Ammon's horn (tissue), 1 donor: ENCODE measurements at regions not wholly inside any gene's neighbourhood (a gene's known extent, or its start where the extent isn't known, plus 50 kb on each side); places are given as distances from the start of the nearest gene placed in this dataset.
"Not testable (repeated sequence)": the region's sequence is repeated elsewhere in the genome, so short reads cannot be mapped to it uniquely, and the experiment has no call there.

Source experiments
- DNase-seq: peaks from one replicate; pipeline ENCODE4 v3.0.0-alpha.2; 2016; ENCODE audit warnings: low spot score

DNA sequence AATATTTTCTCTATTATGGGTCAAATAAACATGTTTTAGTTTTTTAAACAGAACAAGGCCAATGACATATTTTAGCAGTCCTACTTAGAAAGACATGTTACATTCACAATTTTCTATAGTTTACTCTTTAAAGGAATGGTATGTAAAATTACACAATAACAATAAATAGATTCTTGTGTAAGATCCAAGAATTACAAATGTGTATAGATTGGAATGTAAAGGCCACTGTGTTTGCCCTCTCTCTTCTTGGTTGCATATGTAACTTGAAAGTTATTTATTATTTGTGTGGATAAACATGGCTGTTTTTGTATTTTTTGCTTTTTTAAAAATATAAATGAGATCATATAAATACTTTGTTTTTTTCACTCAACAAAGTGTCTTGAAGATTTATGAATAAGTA, 979.3 kb upstream of the CELF2 start:
- no peak for DNase-seq

DNA sequence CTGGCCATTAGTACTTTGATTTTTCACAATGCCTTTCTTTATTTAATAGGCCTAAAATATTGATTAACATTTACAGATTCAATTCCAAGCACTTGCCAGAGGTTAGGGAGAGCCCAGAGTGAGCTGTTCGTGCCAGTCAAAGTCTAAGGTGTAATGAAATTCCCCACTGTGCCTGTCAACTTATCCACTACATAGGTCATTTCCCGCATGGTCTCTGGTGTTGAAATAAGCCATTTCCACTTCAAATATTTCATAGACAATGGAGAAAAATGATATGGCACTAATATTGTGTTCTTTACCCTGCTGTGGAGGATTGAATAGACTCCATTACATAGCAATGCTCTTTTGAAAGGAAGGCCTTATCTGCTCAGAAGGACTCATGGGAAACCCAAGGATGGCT, 978.1 kb upstream of the CELF2 start:
- DNase-seq, result no peak

DNA sequence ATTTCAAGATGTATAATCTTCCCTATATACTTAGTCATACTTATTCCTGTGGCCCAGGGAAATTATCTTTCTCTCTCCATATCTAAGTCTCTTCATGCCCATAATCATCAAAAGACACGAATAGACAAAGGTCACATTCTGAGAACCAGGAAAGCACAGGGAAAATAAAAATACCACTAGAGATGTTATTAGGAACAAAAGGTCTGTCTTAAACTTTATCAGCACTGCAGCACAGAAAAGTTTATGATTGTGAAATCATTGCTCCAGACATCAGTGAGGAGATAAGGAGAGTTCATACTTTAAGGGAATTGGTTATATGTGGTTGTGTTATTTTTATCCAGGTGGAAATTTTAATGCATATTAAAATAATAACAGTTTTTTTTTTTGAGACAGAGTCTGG, 974.6 kb upstream of the CELF2 start:
- DNase-seq, result no peak

GRCh38 chr10:10044922-10045764, 972.5 kb upstream of the CELF2 start:
- DNase-seq, result no peak

DNA sequence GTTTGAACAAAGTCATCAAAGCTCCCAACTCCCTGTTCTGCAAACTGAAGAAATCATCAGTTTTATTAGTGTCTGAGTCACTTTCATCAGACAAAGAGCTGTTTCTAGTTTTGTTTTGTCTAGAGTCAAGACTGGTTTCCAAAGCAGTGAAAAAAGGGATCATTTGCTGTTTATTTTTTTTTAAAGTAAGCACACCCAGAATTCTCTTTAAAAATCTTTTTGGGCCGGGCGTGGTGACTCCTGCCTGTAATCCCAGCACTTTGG, 972.0 kb upstream of the CELF2 start:
- DNase-seq, result no peak

- DNase-seq, result no peak
Measured at GRCh38 chr10:10047426-10047825, 970.2 kb upstream of the CELF2 start.

DNA sequence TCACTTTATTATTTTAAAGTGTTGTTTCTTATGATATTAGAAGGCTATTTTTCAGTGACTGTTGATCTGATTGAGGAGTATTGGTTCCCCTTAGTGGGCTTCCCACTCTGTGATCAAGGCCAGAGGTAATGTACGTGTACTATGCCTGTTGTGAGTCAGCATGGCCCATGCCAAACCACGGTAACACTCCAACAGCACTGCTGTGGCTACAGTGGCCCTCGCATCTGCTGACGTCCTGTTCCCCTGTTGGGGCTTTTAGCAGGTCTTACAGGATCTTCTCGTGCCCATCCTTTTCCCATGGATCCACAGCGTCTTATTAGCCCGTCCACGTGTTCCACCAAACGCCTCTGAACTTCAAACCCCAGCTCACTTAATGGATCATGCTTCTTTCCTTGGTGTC, 964.6 kb upstream of the CELF2 start:
- no peak for DNase-seq

- no peak for DNase-seq
Measured at GRCh38 chr10:10054466-10054865, 963.2 kb upstream of the CELF2 start.

DNA sequence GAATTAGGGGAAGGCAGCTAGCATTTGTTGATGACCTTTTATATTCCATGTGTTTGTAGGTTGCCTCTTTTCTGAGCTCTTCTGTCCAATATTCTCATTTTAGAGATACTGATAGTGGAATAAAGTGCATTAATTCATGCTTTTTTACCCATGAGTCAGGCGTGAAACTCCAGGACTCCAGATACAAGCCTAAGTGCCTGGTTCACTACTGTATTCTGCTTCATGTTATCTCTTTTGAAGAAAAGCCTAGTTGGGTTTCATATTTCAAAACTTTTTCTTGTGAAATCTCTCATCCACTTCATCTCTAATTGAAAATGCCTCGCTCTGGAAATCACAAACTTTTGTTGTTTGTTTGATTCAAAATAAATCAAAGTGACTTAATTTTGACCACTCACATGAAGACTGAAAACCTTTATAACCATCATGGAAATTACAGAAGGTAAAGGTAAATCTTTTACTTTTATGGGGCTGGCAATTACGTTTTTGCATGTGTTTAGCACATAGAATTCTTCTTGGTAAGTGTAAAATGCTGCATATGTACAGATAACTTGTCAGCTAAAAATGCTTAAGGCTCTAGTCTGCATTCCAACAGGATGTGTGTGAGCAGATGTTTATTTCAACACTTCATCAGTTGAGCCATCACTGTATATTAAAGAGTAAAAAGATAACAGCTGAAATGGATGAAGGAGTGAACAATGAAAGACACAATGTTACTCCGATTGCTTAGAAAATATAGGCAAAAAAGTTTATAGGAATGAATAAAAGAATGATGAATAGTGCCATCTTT, 961.8 kb upstream of the CELF2 start:
- DNase-seq, result no peak

GRCh38 chr10:10056961-10057360, 960.7 kb upstream of the CELF2 start:
- no peak for DNase-seq

DNA sequence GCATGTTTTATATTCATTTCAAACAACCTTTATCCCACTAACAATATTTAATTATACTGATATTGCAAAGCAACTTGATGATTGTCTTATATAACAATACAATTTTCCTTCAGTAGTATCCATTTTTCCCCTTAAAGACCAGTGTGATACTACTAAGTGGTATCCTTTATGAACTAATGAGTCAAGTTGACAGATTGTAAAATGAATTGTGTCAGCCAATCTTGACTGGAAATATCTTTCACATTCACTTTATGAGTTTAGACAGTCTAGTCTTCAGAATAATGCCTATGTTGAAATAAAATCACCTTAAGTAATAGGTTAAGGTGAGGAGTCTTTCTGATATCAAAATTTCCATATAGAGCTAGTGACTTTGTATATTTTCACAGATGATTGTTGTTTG, 950.0 kb upstream of the CELF2 start:
- DNase-seq, result no peak

GRCh38 chr10:10074847-10075246, 942.8 kb upstream of the CELF2 start:
- not testable (repeated sequence) for DNase-seq

- no peak for DNase-seq
Measured at GRCh38 chr10:10078446-10078845, 939.2 kb upstream of the CELF2 start.

- DNase-seq, result no peak
Measured at GRCh38 chr10:10092581-10092980, 925.1 kb upstream of the CELF2 start.

- no peak for DNase-seq
Measured at GRCh38 chr10:10093021-10093420, 924.7 kb upstream of the CELF2 start.

DNA sequence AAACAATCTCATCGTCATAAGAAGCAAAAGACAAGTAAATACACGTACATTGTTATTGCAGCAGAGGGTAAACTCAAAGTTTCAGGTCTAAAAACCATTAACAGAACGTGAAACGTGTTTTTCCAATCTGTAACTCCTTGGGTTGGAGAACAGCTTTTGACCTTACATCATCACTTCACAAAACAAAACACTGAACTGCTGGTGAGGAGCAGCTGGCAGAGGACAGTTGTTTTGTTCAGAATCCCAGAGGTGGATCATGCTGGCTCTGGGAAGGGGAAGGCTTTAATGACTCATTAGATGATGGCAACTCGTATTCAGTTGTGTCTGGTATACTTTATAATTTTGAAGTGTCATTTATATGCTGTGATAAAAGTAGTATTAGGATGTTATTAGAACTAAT, 923.0 kb upstream of the CELF2 start:
- DNase-seq, result no peak

GRCh38 chr10:10096296-10096695, 921.4 kb upstream of the CELF2 start:
- DNase-seq, result no peak

DNA sequence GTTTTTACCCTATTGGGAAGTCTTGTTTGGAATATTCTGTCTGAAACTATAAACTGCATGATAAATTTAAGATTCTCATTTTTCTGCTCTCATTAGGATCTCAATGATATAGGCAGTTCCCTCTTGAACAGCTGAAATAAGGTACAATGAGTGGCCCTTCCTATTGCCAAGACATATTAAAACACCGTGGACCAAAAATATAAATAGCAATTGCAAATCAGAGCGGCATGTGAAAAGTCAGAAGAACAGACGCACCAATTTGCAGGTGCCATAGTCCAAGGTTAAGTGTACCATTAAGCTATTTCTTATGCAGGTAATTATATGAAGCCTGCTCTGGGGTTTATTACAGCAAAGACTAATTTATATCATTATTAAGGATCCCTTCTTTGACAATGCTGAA, 920.8 kb upstream of the CELF2 start:
- no peak for DNase-seq

GRCh38 chr10:10101106-10101505, 916.6 kb upstream of the CELF2 start:
- DNase-seq, result no peak

DNA sequence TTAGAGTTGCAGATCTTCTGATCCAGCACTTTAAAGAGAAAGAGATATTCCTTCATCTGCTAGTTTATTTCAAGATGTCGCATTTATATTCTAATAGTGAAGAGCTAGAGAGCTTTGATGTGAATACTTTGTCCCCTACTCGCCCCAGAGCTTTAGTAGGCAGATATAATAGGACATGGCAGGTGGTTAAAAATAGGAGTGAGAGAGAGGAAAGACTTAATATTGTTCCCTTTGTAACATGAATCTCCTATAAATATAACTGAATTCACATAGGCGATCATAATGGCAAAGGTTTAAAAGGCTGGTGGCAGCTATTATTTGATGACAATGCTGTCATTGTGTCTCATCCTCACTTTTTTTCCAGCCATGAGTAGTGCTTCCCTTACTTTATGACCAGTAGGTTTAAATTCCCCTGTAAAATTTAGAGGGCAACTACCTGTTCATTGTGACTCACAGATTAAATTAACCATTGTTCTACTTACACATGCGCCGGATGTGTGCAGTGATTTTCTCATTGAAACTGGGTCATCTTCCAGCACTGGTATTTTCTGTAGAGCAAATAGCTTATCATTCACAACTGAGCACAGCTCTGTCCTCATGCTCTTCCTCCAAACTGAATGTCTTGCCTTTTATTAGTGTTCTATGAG, 906.7 kb upstream of the CELF2 start:
- no peak for DNase-seq

- DNase-seq, result no peak
Measured at GRCh38 chr10:10118131-10118530, 899.5 kb upstream of the CELF2 start.

DNA sequence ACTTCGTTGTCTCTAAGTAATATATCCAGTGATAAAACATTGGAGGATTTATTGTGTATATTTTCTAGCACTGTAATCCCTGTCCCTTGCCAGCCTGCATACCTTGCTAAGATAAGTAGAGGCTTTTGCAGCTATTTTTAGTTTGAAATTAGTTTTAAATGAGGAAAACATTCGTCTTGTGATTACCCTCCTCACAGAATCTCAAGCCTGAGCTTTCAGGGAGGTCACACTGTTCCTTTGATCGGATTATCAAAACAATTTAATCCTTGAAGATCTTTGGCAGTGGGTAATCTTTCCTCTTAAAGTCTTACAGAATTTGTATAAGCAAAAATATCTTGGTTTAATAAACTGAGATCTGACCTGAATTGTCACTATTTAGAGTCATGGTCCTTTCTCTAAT, 897.0 kb upstream of the CELF2 start:
- DNase-seq, result no peak

- no peak for DNase-seq
Measured at GRCh38 chr10:10125676-10126075, 892.0 kb upstream of the CELF2 start.
